ENCODE measurements at regions not wholly inside any gene's neighbourhood (a gene's known extent, or its start where the extent isn't known, plus 50 kb on each side); places are given as distances from the start of the nearest gene placed in this dataset.

- no peak for TF ChIP-seq CHD7 (IDR thresholded peaks at IDR 0.05; ENCODE audit: insufficient replicate concordance, low read length)
- TF ChIP-seq RAD21 (IDR thresholded peaks at IDR 0.05 in 1 of 2, conservative IDR thresholded peaks at IDR 0.05 in 1 of 2; ENCODE audit: low read depth in 2 of 2, low read length in 2 of 2): no peak
- TF ChIP-seq EGR1 (IDR thresholded peaks at IDR 0.05; ENCODE audit: borderline replicate concordance, low read depth, low read length): no peak
- no peak for TF ChIP-seq SIX5 (IDR thresholded peaks at IDR 0.05; ENCODE audit: low read depth, low read length)
- no peak for TF ChIP-seq SIRT6 (IDR thresholded peaks at IDR 0.05; ENCODE audit: low read length)
- no peak for TF ChIP-seq FOSL1 (IDR thresholded peaks at IDR 0.05; ENCODE audit: insufficient read depth, low read depth, low read length)
- no peak for TF ChIP-seq RFX5 (IDR thresholded peaks at IDR 0.05; ENCODE audit: borderline replicate concordance, low read depth, low read length)
- no peak for TF ChIP-seq JUN (IDR thresholded peaks at IDR 0.05; ENCODE audit: low read depth, low read length)
Measured at GRCh38 chr20:11296221-11296620, 621.5 kb upstream of the BTBD3 start (continued).

All from H1 (cell line).